ENCODE measurements at regions not wholly inside any gene's neighbourhood (a gene's known extent, or its start where the extent isn't known, plus 50 kb on each side); places are given as distances from the start of the nearest gene placed in this dataset.

DNA sequence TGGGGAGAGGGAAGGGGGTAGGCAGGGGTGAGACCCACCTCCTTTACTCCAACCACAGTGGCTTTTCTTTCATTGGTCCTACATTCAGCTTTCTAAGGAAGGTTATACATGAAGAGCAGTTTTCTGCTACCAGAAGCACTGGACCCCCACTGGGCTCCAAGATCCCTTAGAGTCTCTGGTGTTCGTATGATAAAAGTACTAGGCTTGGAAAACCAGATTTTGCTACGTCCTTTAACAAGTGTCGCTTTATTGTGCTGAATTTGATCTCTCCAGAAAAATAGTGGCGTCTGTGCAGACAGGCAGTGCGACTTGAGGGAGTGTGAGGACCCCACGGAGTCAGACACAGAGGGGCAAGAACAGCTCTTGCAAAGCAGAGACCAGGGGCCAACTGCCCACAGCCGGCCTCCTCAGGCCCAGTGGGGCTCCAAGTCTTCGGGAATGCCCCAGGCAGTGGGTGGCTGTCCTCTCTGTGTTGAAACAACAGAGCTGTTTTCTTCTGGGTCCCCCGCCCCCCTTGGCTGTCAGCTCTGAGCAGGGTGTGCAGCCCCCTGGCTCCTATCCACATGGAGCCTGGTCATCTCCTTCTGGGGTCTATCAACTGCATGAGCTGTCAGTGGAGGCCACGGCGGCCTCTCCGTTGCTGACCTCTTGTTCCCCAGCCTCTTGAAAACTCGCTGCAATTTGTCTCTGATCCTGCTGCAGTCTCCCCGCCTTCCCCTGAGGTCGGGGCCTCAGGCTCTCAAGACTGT is 333.2 kb downstream of the RPS24 start:
- H3K4me1 ChIP-seq = no peaks in the 10 kb centered on the region
- H3K36me3 ChIP-seq (ENCODE audit: low read depth, missing control alignments) = no peaks in the 10 kb centered on the region
- 73 to 75% methylated on average over 14 to 15 of the region's 15 CpGs for WGBS, 2 donors
- H3K4me3 ChIP-seq = no peak overlapping the region
- intact Hi-C loops (cut with DNase I; ENCODE audit: low total_unique reads) = no loop called here
- H3K9me3 ChIP-seq = no peaks in the 10 kb centered on the region
- DNase-seq = peak; percentile 18
- no peak overlapping the region for H3K27ac ChIP-seq
- no peaks in the 10 kb centered on the region for H3K27me3 ChIP-seq
- TF ChIP-seq CTCF (IDR thresholded peaks at IDR 0.05) = no peak
- no peak for TF ChIP-seq POLR2A (IDR thresholded peaks at IDR 0.05)

GRCh38 chr10:78367751-78368150 is 334.1 kb downstream of the RPS24 start:
- Histone ChIP-seq H3K36me3 (ENCODE audit: low read depth, missing control alignments) (no peaks in the 10 kb centered on the region), H3K4me3 (no peak overlapping the region), H3K27me3 (no peaks in the 10 kb centered on the region), H3K4me1 (no peaks in the 10 kb centered on the region), H3K9me3 (no peaks in the 10 kb centered on the region), H3K27ac (no peak overlapping the region)
- intact Hi-C loops (cut with DNase I; ENCODE audit: low total_unique reads) = no loop called here
- no peak for DNase-seq
- TF ChIP-seq POLR2A (IDR thresholded peaks at IDR 0.05) (no peak), CTCF (IDR thresholded peaks at IDR 0.05) (no peak)
- 100% methylated on average over 2 of the region's 2 CpGs for WGBS, 2 donors

- TF ChIP-seq POLR2A (IDR thresholded peaks at IDR 0.05) (no peak), CTCF (IDR thresholded peaks at IDR 0.05) (no peak)
- Histone ChIP-seq H3K27me3 (no peaks in the 10 kb centered on the region), H3K9me3 (no peaks in the 10 kb centered on the region), H3K4me1 (peaks cover 1% of the 10 kb centered on the region), H3K27ac (no peak overlapping the region), H3K36me3 (ENCODE audit: low read depth, missing control alignments) (no peaks in the 10 kb centered on the region), H3K4me3 (no peak overlapping the region)
- WGBS, 2 donors = 42 to 53% methylated on average over 4 of the region's 4 CpGs
- DNase-seq = peak; percentile 25
- intact Hi-C loops (cut with DNase I; ENCODE audit: low total_unique reads) = no loop called here
Observed at GRCh38 chr10:78371136-78371535, 337.5 kb downstream of the RPS24 start.

DNA sequence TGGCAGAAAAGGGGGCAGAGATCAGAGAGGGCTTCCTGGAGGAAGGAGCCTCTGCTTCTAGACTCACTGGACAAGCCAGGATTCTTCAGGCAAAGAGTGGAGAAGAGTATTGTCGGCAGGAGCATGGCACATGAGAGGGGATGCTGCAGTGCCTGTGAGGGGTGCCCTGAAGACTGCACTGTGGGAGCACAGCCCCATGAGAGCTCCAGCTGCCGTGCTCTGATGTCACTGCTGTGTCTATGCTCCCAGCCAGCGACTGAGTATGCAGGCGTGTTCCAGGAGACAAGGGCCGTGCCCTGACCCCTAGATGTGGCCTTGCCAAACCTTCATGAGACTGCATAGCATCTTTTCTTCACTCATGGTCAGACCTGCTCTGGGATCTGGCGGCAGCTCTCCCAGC is 339.1 kb downstream of the RPS24 start:
- Histone ChIP-seq H3K27me3 (no peaks in the 10 kb centered on the region), H3K36me3 (ENCODE audit: low read depth, missing control alignments) (no peaks in the 10 kb centered on the region), H3K4me3 (no peak overlapping the region), H3K27ac (no peak overlapping the region), H3K9me3 (no peaks in the 10 kb centered on the region), H3K4me1 (peaks cover 17% of the 10 kb centered on the region)
- WGBS, 2 donors = 98% methylated on average over 6 of the region's 6 CpGs
- intact Hi-C loops (cut with DNase I; ENCODE audit: low total_unique reads) = no loop called here
- TF ChIP-seq POLR2A (IDR thresholded peaks at IDR 0.05) (no peak), CTCF (IDR thresholded peaks at IDR 0.05) (no peak)
- DNase-seq = no peak

All from testis (tissue), 2 donors.